HL-60 (cell line): ENCODE measurements at regions not wholly inside any gene's neighbourhood (a gene's known extent, or its start where the extent isn't known, plus 50 kb on each side); places are given as distances from the start of the nearest gene placed in this dataset.
A peak's percentile ranks its signal among the peaks of the same experiment; 100 is the strongest.

Source experiments
- TF ChIP-seq, protein P1 (sequence below): IDR thresholded peaks from one replicate; pipeline ENCODE4 v1.5.1; 2011; ENCODE audit warnings: low read length, control low read depth, inconsistent platforms; ENCODE audit not compliant: insufficient read depth
- TF ChIP-seq, protein P2 (sequence below): IDR thresholded peaks from 2 replicates; pipeline ENCODE4 v1.6.1; 2012; ENCODE audit warnings: low read depth; ENCODE audit not compliant: insufficient replicate concordance

DNA sequence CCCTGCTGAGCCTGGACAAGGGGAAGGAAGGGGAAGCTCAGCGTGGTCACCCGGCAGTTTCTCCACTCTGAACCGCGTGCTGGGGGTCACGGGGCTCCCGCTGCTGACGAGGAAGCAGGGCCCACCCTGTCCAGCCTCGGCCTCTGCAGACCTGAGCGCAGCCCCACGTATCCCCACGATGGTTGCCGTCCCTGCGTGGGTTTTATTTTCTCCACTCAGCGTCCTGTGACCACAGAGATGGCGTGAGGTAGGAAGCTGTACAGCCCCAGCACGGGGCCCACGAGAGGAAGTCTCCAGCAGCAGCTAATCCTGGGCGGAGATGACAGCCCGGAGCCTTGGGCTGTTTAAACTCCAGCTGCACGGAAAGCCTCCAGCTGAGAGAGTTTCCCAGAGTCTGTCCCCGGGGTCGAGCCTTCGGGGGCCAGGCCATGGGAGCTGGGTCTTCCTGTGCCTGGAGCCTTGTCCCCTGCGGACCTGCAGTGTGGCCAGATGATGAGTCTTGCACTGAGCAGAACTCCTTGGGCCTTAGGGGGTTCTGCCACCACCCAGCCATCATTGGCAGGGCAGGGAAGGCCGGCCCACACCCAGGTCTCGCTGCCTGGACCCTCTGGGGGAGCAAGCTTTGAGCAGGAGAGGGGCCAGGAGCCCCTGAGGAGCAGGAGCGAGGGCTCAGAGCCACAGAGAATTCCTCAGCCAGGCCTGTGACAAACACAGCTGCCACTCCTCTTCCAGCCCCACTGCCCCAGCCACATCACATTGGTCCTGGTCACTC lies 72.8 kb upstream of the FAM20C start:
- TF ChIP-seq, protein P1, sequence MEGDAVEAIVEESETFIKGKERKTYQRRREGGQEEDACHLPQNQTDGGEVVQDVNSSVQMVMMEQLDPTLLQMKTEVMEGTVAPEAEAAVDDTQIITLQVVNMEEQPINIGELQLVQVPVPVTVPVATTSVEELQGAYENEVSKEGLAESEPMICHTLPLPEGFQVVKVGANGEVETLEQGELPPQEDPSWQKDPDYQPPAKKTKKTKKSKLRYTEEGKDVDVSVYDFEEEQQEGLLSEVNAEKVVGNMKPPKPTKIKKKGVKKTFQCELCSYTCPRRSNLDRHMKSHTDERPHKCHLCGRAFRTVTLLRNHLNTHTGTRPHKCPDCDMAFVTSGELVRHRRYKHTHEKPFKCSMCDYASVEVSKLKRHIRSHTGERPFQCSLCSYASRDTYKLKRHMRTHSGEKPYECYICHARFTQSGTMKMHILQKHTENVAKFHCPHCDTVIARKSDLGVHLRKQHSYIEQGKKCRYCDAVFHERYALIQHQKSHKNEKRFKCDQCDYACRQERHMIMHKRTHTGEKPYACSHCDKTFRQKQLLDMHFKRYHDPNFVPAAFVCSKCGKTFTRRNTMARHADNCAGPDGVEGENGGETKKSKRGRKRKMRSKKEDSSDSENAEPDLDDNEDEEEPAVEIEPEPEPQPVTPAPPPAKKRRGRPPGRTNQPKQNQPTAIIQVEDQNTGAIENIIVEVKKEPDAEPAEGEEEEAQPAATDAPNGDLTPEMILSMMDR: no peak
- TF ChIP-seq, protein P2, sequence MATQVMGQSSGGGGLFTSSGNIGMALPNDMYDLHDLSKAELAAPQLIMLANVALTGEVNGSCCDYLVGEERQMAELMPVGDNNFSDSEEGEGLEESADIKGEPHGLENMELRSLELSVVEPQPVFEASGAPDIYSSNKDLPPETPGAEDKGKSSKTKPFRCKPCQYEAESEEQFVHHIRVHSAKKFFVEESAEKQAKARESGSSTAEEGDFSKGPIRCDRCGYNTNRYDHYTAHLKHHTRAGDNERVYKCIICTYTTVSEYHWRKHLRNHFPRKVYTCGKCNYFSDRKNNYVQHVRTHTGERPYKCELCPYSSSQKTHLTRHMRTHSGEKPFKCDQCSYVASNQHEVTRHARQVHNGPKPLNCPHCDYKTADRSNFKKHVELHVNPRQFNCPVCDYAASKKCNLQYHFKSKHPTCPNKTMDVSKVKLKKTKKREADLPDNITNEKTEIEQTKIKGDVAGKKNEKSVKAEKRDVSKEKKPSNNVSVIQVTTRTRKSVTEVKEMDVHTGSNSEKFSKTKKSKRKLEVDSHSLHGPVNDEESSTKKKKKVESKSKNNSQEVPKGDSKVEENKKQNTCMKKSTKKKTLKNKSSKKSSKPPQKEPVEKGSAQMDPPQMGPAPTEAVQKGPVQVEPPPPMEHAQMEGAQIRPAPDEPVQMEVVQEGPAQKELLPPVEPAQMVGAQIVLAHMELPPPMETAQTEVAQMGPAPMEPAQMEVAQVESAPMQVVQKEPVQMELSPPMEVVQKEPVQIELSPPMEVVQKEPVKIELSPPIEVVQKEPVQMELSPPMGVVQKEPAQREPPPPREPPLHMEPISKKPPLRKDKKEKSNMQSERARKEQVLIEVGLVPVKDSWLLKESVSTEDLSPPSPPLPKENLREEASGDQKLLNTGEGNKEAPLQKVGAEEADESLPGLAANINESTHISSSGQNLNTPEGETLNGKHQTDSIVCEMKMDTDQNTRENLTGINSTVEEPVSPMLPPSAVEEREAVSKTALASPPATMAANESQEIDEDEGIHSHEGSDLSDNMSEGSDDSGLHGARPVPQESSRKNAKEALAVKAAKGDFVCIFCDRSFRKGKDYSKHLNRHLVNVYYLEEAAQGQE: peak; percentile 41
